HG03095 (cell line): ENCODE measurements at regions not wholly inside any gene's neighbourhood (a gene's known extent, or its start where the extent isn't known, plus 50 kb on each side); places are given as distances from the start of the nearest gene placed in this dataset.

Experiments
- ATAC-seq: cut with Tn5 transposase; IDR thresholded peaks from one replicate; pipeline ENCODE4 v1.9.1; 2021; ENCODE audit warnings: moderate library complexity; ENCODE audit not compliant: unreplicated experiment

- ATAC-seq: no peak
Observed at GRCh38 chr3:68328049-68328448, 604.3 kb downstream of the TAFA4 start.

DNA sequence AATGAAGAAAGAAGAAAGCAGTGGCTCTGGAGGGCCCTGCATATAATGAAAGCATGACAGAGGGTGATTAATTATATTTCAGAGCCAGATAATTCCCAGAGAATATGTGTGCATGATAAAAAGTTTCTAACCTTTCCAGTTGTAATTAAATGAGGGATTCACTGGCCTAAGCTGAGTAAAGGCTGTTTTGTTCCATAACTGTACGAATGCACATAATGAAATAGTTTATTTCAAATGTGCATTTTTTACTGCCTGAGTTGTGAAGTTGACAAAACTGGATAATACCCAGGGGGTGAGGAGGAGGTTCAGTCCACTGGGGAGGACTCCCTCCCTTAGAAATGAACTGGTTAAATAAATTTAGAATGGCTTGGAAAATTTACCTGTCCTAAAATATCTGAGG, 616.4 kb downstream of the TAFA4 start:
- no peak for ATAC-seq

- ATAC-seq: no peak
Observed at GRCh38 chr3:68315546-68315945, 616.8 kb downstream of the TAFA4 start.

DNA sequence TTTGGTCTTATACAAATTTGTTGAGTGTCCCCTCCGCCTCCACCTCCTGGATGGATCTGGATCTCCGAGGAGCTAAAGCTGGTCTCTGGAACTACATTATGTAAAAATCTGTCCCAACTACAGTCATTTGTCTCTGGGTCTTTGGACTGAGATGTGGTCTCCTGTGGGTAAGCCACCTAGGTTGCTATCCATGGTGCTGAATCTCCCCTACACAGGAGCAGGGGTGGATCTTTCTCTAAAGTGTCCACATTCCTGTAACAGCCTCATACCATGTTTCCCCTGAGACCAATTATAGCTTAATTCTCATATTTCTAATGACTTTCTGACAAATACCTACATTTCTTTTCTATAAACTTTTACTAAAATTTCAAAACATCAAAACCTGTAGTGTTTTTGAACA, 625.8 kb downstream of the TAFA4 start:
- ATAC-seq: no peak

- ATAC-seq: no peak
Observed at GRCh38 chr3:68295457-68295856, 636.9 kb downstream of the TAFA4 start.

GRCh38 chr3:68290333-68290732, 635.9 kb upstream of the SUCLG2 start:
- ATAC-seq: no peak

- no peak for ATAC-seq
Observed at GRCh38 chr3:68288085-68288484, 633.7 kb upstream of the SUCLG2 start.

DNA sequence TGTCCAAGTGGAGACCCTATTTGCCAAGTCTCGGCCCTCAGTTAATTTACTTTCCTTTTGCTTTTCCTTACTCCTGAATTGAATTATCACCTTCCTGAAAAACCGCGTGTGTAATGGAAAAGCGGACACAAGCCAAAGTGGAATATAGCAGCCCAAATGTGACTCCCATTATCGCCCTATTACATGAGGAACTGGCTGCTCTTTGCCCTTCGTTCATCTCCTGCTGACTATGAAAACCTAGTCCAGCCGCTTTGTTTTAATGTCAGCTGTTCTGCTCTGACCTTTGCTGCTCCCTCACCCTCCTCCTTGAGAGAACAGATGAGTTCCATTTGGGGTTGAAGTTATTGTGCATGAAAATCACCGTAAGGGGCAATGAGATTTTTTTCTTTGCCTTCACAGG, 632.7 kb upstream of the SUCLG2 start:
- no peak for ATAC-seq

- no peak for ATAC-seq
Observed at GRCh38 chr3:68274286-68274685, 619.9 kb upstream of the SUCLG2 start.

- no peak for ATAC-seq
Observed at GRCh38 chr3:68271145-68271544, 616.7 kb upstream of the SUCLG2 start.

- no peak for ATAC-seq
Observed at GRCh38 chr3:68256635-68257223, 602.3 kb upstream of the SUCLG2 start.

DNA sequence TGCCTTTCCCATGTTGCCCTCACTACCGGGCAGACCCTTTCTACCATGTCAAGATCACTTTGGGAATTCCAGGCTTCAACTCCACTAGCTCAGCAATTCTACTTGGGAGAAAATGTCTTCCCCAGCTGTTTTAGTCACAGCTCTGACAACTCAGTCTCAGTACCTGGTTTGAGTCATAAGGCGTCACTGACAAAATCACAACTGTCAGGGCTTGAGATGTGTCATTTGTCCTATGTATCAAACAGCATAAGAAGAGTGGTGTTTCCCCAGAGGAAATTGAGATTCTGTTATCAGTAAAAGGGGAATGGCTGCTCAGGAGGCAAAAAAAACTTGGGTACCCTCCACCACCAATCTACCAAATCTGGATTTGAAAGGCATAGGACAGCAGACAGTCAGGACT, 594.9 kb upstream of the SUCLG2 start:
- no peak for ATAC-seq

- no peak for ATAC-seq
Observed at GRCh38 chr3:68242606-68243005, 588.2 kb upstream of the SUCLG2 start.

- no peak for ATAC-seq
Observed at GRCh38 chr3:68239542-68239941, 585.1 kb upstream of the SUCLG2 start.

GRCh38 chr3:68234076-68234780, 579.8 kb upstream of the SUCLG2 start:
- no peak for ATAC-seq

DNA sequence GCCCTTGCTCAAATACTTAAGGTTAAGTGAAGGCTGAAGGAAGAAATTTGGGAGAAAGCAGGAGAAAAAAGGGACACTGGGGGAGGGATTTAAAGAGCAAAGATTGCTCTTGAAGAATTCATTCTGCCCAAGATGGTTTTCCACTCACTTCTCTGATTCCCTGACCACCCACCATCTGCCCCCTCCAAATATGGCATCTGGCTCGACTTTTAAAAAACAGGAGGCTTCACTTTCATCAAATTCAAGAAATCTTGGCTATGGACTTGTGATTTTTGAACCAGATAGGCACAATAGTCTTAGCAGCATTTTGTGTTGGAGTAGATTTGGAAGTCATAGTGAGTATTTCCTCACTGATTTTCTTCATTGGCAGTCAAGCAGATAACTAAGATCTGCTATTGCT, 574.4 kb upstream of the SUCLG2 start:
- no peak for ATAC-seq

- ATAC-seq: no peak
Observed at GRCh38 chr3:68220832-68221231, 566.4 kb upstream of the SUCLG2 start.

GRCh38 chr3:68211637-68212036, 557.2 kb upstream of the SUCLG2 start:
- ATAC-seq: no peak

DNA sequence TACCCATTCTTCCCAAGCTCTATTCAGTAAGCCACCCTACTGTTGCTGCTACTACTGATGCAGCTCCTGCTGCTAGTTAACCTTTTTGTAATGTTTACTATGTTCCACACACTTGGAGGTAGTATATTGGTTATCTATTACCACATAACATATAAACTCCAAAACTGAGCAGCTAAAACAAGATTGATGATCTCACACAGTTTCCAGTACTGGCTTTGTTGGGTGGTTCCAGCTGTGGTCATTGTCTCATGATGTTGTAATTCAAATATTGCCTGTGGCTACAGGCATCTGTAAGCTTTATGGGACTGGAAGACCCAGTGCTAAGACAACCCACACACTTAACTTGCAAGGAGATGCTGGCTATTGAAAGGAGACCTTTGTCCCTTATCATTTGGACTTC, 556.2 kb upstream of the SUCLG2 start:
- ATAC-seq: no peak

- no peak for ATAC-seq
Observed at GRCh38 chr3:68207327-68207726, 552.9 kb upstream of the SUCLG2 start.

DNA sequence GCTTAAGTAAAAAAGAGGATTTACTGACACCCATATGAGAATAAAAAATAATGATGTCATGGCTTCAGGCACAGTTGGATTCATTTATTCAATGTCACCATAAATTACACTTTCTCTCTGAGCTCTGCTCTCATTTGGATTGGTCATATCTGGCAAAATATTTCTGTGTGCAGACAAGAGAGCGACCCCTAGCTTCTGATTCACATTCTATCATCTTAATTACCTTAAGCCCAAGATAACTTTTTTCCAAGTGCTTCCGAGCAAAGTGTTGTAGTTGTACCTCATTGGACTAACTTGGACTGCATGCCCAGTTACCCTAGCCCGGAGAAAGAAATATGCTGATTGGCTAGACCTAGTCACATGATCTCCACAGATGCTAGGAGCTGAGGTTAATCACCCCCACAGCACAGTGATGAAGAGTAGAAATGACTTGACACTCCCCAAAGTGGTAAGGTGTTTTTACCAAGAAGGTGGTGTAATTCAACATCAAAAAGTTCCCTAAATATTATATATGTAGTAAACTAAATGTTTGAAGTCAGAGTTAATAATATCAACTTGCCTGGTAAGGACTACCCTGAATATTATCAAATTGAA, 552.2 kb upstream of the SUCLG2 start:
- ATAC-seq: no peak

DNA sequence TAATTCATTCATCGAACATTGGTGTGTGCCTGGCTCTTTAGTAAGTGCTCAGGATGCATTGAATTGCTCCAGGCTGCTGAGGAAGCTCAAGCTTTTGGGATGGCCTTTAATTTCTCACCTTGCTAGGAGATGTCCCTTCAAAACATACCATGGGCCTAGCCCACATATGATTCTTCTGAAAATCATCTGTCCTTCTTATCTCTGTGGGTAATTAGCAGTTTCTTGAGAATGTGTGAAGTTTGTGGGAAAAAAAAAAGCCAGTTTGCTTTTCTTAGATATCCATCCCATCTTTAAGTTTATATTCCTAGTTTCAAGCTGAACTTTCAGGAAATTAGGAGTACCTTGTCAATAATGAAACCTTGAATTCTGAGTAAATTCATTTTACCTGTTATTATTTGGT, 532.3 kb upstream of the SUCLG2 start:
- no peak for ATAC-seq

GRCh38 chr3:68176600-68176999, 522.2 kb upstream of the SUCLG2 start:
- no peak for ATAC-seq
